ENCODE measurements at regions not wholly inside any gene's neighbourhood (a gene's known extent, or its start where the extent isn't known, plus 50 kb on each side); places are given as distances from the start of the nearest gene placed in this dataset.

DNA sequence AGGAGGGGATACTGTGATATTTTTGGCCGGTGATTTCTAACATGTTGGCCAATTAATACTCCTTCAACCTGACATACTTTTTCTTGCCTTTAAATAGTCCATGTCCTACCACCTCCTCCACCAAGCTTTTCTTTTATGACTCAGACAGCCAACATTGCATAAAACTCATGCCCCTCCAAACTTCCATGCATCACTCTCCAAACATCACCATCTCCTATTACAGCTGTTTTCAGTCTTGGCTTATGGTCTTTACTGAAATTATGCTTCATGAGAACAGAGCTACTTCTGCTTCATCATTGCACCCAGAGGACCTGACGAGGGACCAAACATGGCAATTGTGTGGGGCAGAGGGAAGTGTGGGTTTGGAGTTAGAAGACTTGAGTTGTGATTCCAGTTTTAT, 305.4 kb downstream of the LPIN1 start:
- Histone ChIP-seq H3K4me3 (ENCODE audit: low read length) (no peak overlapping the region), H3K4me1 (ENCODE audit: insufficient read depth, low read length) (no peaks in the 10 kb centered on the region), H3K36me3 (ENCODE audit: insufficient read depth, low read depth, low read length) (no peaks in the 10 kb centered on the region), H3K9ac (ENCODE audit: low read depth, low read length) (no peak overlapping the region), H3K9me3 (ENCODE audit: insufficient read depth, low read depth, low read length) (no peaks in the 10 kb centered on the region; the same call in 1 of the 2 replicates), H3K27me3 (ENCODE audit: insufficient read depth, low read length) (no peaks in the 10 kb centered on the region), H3K27ac (ENCODE audit: low read length) (no peak overlapping the region)

DNA sequence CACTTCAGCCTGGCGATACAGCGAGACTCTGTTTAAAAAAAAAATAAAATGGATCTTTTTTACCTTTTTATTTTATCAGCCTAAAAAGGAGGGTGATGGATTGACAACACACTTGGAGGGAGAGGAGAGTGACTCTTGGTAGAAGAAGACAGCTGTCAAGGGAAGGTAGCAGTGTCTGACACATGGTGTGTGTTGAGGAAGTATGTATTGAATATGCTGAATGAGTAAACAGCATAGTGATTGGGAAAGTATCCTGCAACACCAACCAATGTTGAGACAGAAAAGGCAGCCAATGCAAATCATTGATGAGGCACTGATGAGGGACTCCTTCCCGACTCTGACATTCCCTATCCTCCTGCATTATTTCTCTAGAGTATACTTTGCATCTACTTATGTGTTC, 306.4 kb downstream of the LPIN1 start:
- Histone ChIP-seq H3K4me3 (ENCODE audit: low read length) (no peak overlapping the region), H3K36me3 (ENCODE audit: insufficient read depth, low read depth, low read length) (no peaks in the 10 kb centered on the region), H3K9ac (ENCODE audit: low read depth, low read length) (no peak overlapping the region), H3K4me1 (ENCODE audit: insufficient read depth, low read length) (no peaks in the 10 kb centered on the region; the same call in 1 of the 2 replicates), H3K27ac (ENCODE audit: low read length) (no peak overlapping the region), H3K27me3 (ENCODE audit: insufficient read depth, low read length) (no peaks in the 10 kb centered on the region), H3K9me3 (ENCODE audit: insufficient read depth, low read depth, low read length) (no peaks in the 10 kb centered on the region; the same call in 1 of the 2 replicates)

DNA sequence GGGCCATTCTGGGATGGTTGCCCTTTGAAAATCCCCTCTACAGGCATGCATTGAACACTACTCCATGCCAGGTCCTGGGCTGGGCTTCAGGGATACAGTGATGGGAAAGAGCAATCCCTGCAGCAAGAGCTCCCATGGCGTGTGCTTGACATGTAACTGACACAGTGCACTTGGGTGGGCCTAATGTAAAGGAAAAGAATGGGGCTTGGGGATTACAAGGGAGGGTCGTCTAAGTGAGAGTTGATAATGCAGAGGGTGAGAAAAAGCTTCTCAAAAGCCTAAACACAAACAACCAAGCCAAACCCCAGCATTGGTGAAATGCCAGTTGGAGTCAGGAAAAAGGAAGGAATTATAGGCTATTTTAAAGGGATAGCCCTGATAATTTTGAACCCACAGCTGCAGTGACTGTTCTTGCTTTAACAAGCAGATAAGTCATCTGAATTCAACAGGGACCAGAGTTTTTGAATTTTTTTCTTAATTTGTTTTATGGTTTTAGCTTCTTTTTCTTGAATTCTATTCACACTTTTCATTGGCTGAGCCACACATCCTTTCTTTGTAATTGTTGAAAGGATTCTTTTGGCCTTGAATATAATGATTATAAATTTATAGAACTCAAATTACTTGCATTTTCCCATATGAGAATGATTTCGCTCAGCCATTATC, 308.7 kb downstream of the LPIN1 start:
- no peaks in the 10 kb centered on the region for H3K27me3 ChIP-seq (ENCODE audit: insufficient read depth, low read length)
- no peak overlapping the region for H3K27ac ChIP-seq (ENCODE audit: low read length)
- no peaks in the 10 kb centered on the region; the same call in 1 of the 2 replicates for H3K4me1 ChIP-seq (ENCODE audit: insufficient read depth, low read length)

DNA sequence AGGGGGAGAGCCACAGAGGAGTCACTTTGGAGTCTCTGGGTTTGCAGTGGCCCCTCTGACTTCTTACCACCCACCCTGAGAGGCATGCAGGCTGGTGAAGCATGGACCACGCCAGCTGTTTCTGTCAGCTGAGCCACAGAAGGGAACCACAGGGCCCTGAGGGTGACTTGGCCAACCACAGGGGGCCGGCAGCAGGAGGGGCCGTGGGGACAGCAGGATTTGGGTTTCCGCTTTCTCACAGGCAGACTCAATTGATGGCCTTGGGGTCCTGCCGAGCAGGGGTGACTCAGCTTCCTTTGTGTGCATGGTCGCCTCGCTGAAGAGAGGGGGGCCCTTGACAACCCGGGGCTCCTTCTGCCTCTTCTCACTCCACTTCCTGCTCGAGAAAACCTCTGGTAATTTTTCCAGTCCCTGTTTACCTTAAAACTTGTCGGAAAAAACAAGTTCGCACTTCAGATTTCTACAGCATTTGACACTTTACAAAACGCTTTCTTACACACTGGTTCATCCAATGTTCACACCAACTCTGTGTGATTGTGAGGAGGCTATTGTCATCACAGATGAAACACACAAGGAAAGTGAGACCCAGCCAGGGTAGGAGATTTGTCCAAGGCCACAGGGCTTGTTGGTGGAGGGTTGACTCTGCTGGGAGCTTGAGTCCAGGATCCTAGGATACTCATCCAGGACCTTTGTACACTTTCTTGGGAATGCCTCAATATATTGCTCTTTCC, 311.2 kb downstream of the LPIN1 start:
- Histone ChIP-seq H3K4me1 (ENCODE audit: insufficient read depth, low read length) (no peaks in the 10 kb centered on the region; the same call in 1 of the 2 replicates), H3K27ac (ENCODE audit: low read length) (no peak overlapping the region), H3K27me3 (ENCODE audit: insufficient read depth, low read length) (no peaks in the 10 kb centered on the region), H3K9ac (ENCODE audit: low read depth, low read length) (no peak overlapping the region), H3K36me3 (ENCODE audit: insufficient read depth, low read depth, low read length) (no peaks in the 10 kb centered on the region), H3K9me3 (ENCODE audit: insufficient read depth, low read depth, low read length) (no peaks in the 10 kb centered on the region; the same call in 1 of the 2 replicates), H3K4me3 (ENCODE audit: low read length) (no peak overlapping the region)

More for the DNA sequence above, 308.7 kb downstream of the LPIN1 start:
- H3K9ac ChIP-seq (ENCODE audit: low read depth, low read length): no peak overlapping the region
- H3K9me3 ChIP-seq (ENCODE audit: insufficient read depth, low read depth, low read length): no peaks in the 10 kb centered on the region; the same call in 1 of the 2 replicates
- no peak overlapping the region for H3K4me3 ChIP-seq (ENCODE audit: low read length)
- no peaks in the 10 kb centered on the region for H3K36me3 ChIP-seq (ENCODE audit: insufficient read depth, low read depth, low read length)

DNA sequence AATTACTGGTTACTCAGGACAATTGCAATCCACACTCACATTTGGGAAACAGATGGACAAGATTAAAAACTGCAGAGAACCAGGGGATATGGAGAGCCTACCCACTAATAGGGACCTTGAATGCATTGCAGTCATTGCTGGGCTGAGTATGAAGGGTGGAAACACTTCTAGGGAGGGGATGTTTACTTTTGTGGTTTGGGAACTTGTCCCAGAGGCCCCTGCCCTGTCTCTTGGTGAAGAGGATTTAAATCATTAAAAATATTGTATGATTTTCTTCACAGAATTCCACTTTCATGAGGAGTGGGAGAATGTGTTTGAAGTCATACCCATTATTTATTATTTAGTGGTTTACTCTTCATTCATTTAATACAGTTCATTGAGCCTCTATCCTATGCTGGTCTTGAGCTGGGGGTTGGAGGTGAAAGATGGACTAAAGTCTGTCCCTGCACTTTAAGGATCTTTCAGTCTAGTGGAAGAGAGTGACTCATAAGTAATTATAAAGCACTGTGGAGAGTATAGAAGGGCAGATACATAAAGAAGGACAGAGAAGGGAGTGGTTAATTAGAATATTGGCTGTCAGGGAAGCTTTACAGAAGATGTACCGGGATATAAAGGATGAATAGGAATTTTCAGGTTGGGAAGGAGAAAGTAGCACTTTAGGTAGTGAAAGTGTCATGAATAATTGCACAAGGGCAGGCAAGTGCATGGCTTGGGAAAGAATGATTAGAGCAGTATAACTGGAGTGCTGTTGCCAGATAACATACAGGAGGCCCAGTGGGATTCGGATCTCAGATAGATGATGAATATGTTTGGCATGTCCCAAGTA, 313.4 kb downstream of the LPIN1 start:
- Histone ChIP-seq H3K27me3 (ENCODE audit: insufficient read depth, low read length) (no peaks in the 10 kb centered on the region), H3K36me3 (ENCODE audit: insufficient read depth, low read depth, low read length) (no peaks in the 10 kb centered on the region), H3K9me3 (ENCODE audit: insufficient read depth, low read depth, low read length) (no peaks in the 10 kb centered on the region; the same call in 1 of the 2 replicates), H3K27ac (ENCODE audit: low read length) (no peak overlapping the region), H3K9ac (ENCODE audit: low read depth, low read length) (no peak overlapping the region), H3K4me3 (ENCODE audit: low read length) (no peak overlapping the region), H3K4me1 (ENCODE audit: insufficient read depth, low read length) (no peaks in the 10 kb centered on the region; the same call in 1 of the 2 replicates)

DNA sequence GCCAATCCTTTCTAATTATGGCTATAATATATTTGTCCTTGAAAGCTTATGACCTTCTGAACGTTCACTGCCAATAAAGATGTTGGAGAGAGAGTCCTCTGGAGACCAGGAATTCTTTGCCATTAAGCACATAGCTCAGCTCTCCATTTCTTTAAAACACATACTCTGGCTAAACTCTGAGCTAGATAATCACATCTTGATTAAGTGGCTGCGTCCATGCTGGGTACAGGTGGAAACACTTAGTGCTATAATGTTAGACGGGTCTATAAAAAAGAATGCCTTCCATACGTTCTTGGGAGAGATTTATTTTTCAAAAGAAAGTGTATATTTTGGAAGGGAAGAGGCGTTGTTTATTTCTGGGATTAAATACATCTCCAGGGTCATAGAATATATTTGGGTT, 314.5 kb downstream of the LPIN1 start:
- Histone ChIP-seq H3K36me3 (ENCODE audit: insufficient read depth, low read depth, low read length) (no peaks in the 10 kb centered on the region), H3K9me3 (ENCODE audit: insufficient read depth, low read depth, low read length) (no peaks in the 10 kb centered on the region), H3K27ac (ENCODE audit: low read length) (no peak overlapping the region), H3K27me3 (ENCODE audit: insufficient read depth, low read length) (no peaks in the 10 kb centered on the region), H3K4me3 (ENCODE audit: low read length) (no peak overlapping the region), H3K4me1 (ENCODE audit: insufficient read depth, low read length) (no peaks in the 10 kb centered on the region; the same call in 1 of the 2 replicates), H3K9ac (ENCODE audit: low read depth, low read length) (no peak overlapping the region)

DNA sequence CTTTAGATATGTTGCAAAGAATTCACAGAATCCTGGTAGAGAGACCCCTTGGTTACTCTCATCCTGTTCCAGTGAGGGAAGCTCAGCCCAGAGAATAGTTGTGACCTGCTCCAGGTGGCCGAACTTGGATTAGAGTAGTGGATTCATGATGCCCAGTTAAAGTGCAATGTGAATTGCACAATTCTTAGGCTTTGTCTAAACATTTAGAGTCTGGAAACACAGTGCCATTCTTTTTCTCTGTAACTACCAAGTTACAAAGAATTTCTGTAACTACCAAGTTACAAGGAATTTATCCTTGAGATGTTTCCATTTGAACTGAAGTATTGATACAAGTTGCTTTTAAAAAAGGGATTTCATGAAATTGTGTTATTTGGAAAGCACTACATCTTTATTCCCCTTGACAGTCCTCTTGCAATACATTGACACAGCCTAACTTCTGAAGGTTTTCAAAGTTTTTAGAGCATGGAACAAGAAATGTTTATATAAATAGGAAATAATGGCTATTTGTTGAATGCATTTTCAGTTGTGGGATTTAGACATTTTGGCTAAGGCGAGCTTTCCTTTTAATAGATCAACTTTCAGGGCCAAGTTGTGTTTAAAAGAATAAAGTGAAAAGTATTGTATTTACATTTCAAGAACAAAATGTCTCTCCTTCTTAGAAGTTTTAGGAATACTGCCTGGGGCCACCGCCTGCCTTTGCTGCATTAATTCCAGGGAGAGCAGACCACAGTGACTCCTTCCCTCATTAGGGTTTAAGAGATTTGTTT, 315.0 kb downstream of the LPIN1 start:
- H3K4me1 ChIP-seq (ENCODE audit: insufficient read depth, low read length): no peaks in the 10 kb centered on the region; the same call in 1 of the 2 replicates
- no peak overlapping the region for H3K4me3 ChIP-seq (ENCODE audit: low read length)
- no peaks in the 10 kb centered on the region for H3K27me3 ChIP-seq (ENCODE audit: insufficient read depth, low read length)
- no peak overlapping the region for H3K9ac ChIP-seq (ENCODE audit: low read depth, low read length)
- no peak overlapping the region for H3K27ac ChIP-seq (ENCODE audit: low read length)
- no peaks in the 10 kb centered on the region for H3K36me3 ChIP-seq (ENCODE audit: insufficient read depth, low read depth, low read length)
- no peaks in the 10 kb centered on the region for H3K9me3 ChIP-seq (ENCODE audit: insufficient read depth, low read depth, low read length)

DNA sequence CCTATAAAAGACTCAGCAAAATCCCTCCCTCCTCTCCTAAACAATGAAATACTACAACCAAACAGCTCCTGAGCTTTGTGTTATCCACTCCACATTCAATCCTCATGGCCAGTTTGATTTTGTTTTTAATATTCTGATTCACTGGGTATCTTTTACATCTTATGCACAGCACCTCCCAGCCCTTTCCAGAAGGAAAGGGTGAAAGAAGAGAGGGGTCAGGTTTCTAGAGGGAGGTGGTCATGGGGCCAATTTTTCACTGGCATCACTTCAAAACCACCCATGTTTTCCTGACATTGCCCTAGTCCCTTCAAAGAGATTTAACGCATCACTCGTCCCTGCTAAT, 315.6 kb downstream of the LPIN1 start:
- no peak overlapping the region for H3K9ac ChIP-seq (ENCODE audit: low read depth, low read length)
- no peak overlapping the region for H3K4me3 ChIP-seq (ENCODE audit: low read length)
- H3K9me3 ChIP-seq (ENCODE audit: insufficient read depth, low read depth, low read length): no peaks in the 10 kb centered on the region
- H3K27me3 ChIP-seq (ENCODE audit: insufficient read depth, low read length): no peaks in the 10 kb centered on the region
- H3K4me1 ChIP-seq (ENCODE audit: insufficient read depth, low read length): no peaks in the 10 kb centered on the region; the same call in 1 of the 2 replicates
- no peaks in the 10 kb centered on the region for H3K36me3 ChIP-seq (ENCODE audit: insufficient read depth, low read depth, low read length)
- H3K27ac ChIP-seq (ENCODE audit: low read length): no peak overlapping the region

DNA sequence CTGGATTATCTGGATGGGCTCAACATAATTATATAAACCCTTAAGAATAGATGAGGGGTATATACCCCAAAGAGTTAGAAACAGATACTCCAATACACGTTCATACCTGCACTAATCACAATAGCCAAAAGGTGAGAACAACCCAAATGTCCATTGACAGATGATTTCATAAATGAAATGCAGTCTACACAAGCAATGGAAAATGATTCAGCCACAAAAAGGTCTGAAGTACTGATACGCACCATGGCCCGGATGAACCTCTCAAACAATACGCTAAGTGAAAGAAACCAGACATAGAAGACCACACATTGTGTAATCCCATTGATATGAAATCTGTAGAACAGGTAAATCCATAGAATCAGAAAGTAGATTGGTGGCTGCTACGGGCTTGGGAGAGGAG, 316.8 kb downstream of the LPIN1 start:
- H3K36me3 ChIP-seq (ENCODE audit: insufficient read depth, low read depth, low read length): no peaks in the 10 kb centered on the region
- H3K4me3 ChIP-seq (ENCODE audit: low read length): no peak overlapping the region
- H3K27ac ChIP-seq (ENCODE audit: low read length): no peak overlapping the region
- H3K9ac ChIP-seq (ENCODE audit: low read depth, low read length): no peak overlapping the region
- no peaks in the 10 kb centered on the region for H3K4me1 ChIP-seq (ENCODE audit: insufficient read depth, low read length)
- H3K9me3 ChIP-seq (ENCODE audit: insufficient read depth, low read depth, low read length): no peaks in the 10 kb centered on the region
- H3K27me3 ChIP-seq (ENCODE audit: insufficient read depth, low read length): no peaks in the 10 kb centered on the region

DNA sequence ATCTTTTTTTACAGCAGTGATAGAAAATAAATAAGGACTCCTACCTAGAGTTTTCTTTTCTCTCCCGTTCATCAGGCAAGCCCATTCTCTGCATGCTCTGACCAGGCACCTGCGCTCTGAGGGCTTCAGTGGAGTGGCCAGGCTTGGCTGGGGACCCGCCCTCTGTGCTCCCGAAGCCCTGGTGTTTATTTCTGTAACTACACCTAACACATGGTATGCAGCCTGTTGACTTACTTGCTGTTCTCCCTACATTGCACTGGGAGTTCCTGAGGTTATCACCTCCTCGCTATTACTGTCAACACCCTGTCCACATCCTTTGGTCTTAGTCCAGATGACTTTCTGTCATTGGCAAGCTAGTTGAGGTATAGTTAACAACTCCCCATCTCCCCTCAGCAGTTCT, 317.7 kb downstream of the LPIN1 start:
- no peaks in the 10 kb centered on the region for H3K36me3 ChIP-seq (ENCODE audit: insufficient read depth, low read depth, low read length)
- H3K9ac ChIP-seq (ENCODE audit: low read depth, low read length): no peak overlapping the region
- H3K27ac ChIP-seq (ENCODE audit: low read length): no peak overlapping the region
- H3K9me3 ChIP-seq (ENCODE audit: insufficient read depth, low read depth, low read length): no peaks in the 10 kb centered on the region
- H3K4me1 ChIP-seq (ENCODE audit: insufficient read depth, low read length): no peaks in the 10 kb centered on the region
- no peaks in the 10 kb centered on the region for H3K27me3 ChIP-seq (ENCODE audit: insufficient read depth, low read length)
- H3K4me3 ChIP-seq (ENCODE audit: low read length): no peak overlapping the region

DNA sequence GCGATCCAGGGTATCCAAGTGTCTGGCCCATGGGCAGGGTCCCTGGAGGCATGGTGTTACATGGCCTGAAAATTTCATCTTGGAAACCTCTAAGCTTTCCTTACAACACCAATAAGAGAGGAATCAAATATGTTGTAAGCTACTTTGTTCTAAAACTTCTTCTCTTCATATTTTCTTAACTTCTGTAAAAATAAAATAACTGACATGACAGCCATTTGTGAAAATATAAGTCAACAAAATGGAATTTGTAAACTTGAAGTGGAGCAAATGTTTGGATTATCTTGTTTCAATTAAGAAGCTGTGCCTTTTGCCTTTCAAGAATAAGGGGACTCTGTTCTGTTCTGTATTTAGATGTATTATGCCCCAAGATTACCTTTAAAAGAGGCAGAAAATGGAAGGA, 319.7 kb downstream of the LPIN1 start:
- no peak overlapping the region for H3K27ac ChIP-seq (ENCODE audit: low read length)
- H3K27me3 ChIP-seq (ENCODE audit: insufficient read depth, low read length): no peaks in the 10 kb centered on the region
- no peaks in the 10 kb centered on the region for H3K36me3 ChIP-seq (ENCODE audit: insufficient read depth, low read depth, low read length)
- H3K4me3 ChIP-seq (ENCODE audit: low read length): no peak overlapping the region
- no peak overlapping the region for H3K9ac ChIP-seq (ENCODE audit: low read depth, low read length)
- no peaks in the 10 kb centered on the region for H3K9me3 ChIP-seq (ENCODE audit: insufficient read depth, low read depth, low read length)
- H3K4me1 ChIP-seq (ENCODE audit: insufficient read depth, low read length): no peaks in the 10 kb centered on the region; the same call in 1 of the 2 replicates
